K562 (cell line): ENCODE measurements at regions not wholly inside any gene's neighbourhood (a gene's known extent, or its start where the extent isn't known, plus 50 kb on each side); places are given as distances from the start of the nearest gene placed in this dataset.

Experiments used
- ATAC-seq: fragments of 200-7000 bp; cut with Tn5 transposase; 3 replicates; pipeline ENCODE4 v1.9.1; 2020; ENCODE audit warnings: moderate library complexity
- BruUV-seq: library from RNA; stranded (reverse); fragments of 400-500 nt; replicated peaks from 2 replicates; lab custom pipeline; 2021; lab: Mats Ljungman, UMichigan
- CTCF ChIA-PET: fragments of 300-600 bp; formaldehyde crosslinking; extraction: SDS; loops from one replicate; lab custom pipeline; 2021; ENCODE audit warnings: low intra/inter-chr PET ratio; lab: Yijun Ruan, JAX
- POLR2A ChIA-PET: fragments of 300-600, 350-650 bp; sonication (Branson Sonifier 250); formaldehyde crosslinking; extraction: SDS; loops from one replicate; lab custom pipeline; 2021; ENCODE audit warnings: antibody characterized with exemption, inconsistent platforms; lab: Yijun Ruan, JAX
- DNase-seq, 4 experiments: peaks; one replicate each; pipeline versions ENCODE4 v3.0.0 to v3.0.0-alpha.2; 2011 to 2018; ENCODE audit warnings: low spot score in 3 of 4, mixed read lengths in 3 of 4; ENCODE audit errors: extremely low read depth in 1 of 4
- FAIRE-seq: peaks from 2 replicates; lab custom pipeline; 2011; peaks lifted over from hg19 to GRCh38; lab: Jason Lieb, UNC
- H2AFZ ChIP-seq: 2 replicates; pipeline ENCODE4 v1.6.0; 2011; ENCODE audit warnings: low read depth, low read length, control low read depth, inconsistent platforms
- H3K27ac ChIP-seq: fragments of 200-600 bp; 3 replicates; pipeline ENCODE4 v1.8.0; 2011; ENCODE audit warnings: low read depth, mild to moderate bottlenecking, control low read depth, inconsistent platforms, low read length, moderate library complexity, mixed read lengths; ENCODE audit errors: extremely low read depth
- H3K27me3 ChIP-seq, 2 experiments: fragments of 300-600 bp in 1 of 2; 2 replicates in 1 of 2; 3 replicates in 1 of 2; pipeline versions ENCODE4 v1.6.0 to v1.8.0; 2011; ENCODE audit warnings: inconsistent platforms in 2 of 2, low read length in 2 of 2, mild to moderate bottlenecking in 1 of 2, mixed read lengths in 1 of 2, moderate library complexity in 1 of 2; ENCODE audit not compliant: control insufficient read depth in 2 of 2, insufficient read depth in 2 of 2
- H3K36me3 ChIP-seq: fragments of 300-600 bp; 3 replicates; pipeline ENCODE4 v1.8.0; 2011; ENCODE audit warnings: mild to moderate bottlenecking, low read length, inconsistent platforms; ENCODE audit not compliant: control insufficient read depth, insufficient read depth
- H3K4me1 ChIP-seq, 2 experiments: fragments of 200-600 bp in 1 of 2; replicated peaks in 1 of 2; 2 replicates in 1 of 2; 3 replicates in 1 of 2; pipeline versions ENCODE4 v1.5.1 to v1.8.0; 2011; ENCODE audit warnings: inconsistent platforms in 2 of 2, low read length in 2 of 2, mild to moderate bottlenecking in 1 of 2, mixed read lengths in 1 of 2, moderate library complexity in 1 of 2; ENCODE audit not compliant: control insufficient read depth in 2 of 2, insufficient read depth in 2 of 2
- H3K4me2 ChIP-seq: 2 replicates; pipeline ENCODE4 v1.6.1; 2011; ENCODE audit warnings: low read length, control low read depth, inconsistent platforms, mixed read lengths; ENCODE audit not compliant: insufficient read depth
- H3K4me3 ChIP-seq: fragments of 200-600 bp; sonication (generic), shearing (Covaris generic); 2 replicates; pipeline ENCODE4 v1.5.1; 2016; ENCODE audit warnings: control low read depth, inconsistent platforms
- H3K79me2 ChIP-seq: fragments of 200-600 bp; 3 replicates; pipeline ENCODE4 v1.8.0; 2011; ENCODE audit warnings: low read length, inconsistent platforms; ENCODE audit not compliant: control insufficient read depth, insufficient read depth
- H3K9ac ChIP-seq, 2 experiments: 2 replicates each; pipeline versions ENCODE4 v1.6.0 to v1.6.1; 2011; ENCODE audit warnings: low read depth in 2 of 2, low read length in 2 of 2, control low read depth in 1 of 2, inconsistent platforms in 1 of 2, mild to moderate bottlenecking in 1 of 2, mixed read lengths in 1 of 2; ENCODE audit not compliant: insufficient read depth in 1 of 2
- H3K9me1 ChIP-seq: one replicate; pipeline ENCODE4 v1.6.0; 2011; ENCODE audit warnings: inconsistent platforms, mild to moderate bottlenecking, low read length, moderate library complexity; ENCODE audit not compliant: control insufficient read depth, insufficient read depth
- H3K9me3 ChIP-seq: replicated peaks from 2 replicates; pipeline ENCODE4 v1.5.1; 2011; ENCODE audit warnings: low read depth, low read length, inconsistent platforms; ENCODE audit not compliant: control insufficient read depth, insufficient read depth
- H4K20me1 ChIP-seq: replicated peaks from 2 replicates; pipeline ENCODE4 v1.6.1; 2011; ENCODE audit warnings: low read length, inconsistent platforms, mixed read lengths; ENCODE audit not compliant: control insufficient read depth, insufficient read depth
- BHLHE40 ChIP-seq: IDR thresholded peaks from 2 replicates; pipeline ENCODE4 v1.6.1; 2011; ENCODE audit warnings: low read length, improper control_type of control experiment
- DIDO1 ChIP-seq: fragments of 450-650 bp; IDR thresholded peaks from 2 replicates; pipeline ENCODE4 v1.6.1; 2016; ENCODE audit warnings: low read depth, missing biosample characterization, missing genetic modification characterization
- FOSL1 ChIP-seq: fragments of 200-800 bp; sonication (Bioruptor generic); conservative IDR thresholded peaks from 2 replicates; pipeline ENCODE4 v1.6.1; 2016; ENCODE audit warnings: missing genetic modification characterization, missing compliant biosample characterization
- MAX ChIP-seq: sonication (generic); formaldehyde crosslinking; IDR thresholded peaks from 2 replicates; pipeline ENCODE4 v1.9.0; 2022; ENCODE audit warnings: mild to moderate bottlenecking, missing genetic modification reagents
- MAZ ChIP-seq, 2 experiments: fragments of 450-650 bp in 1 of 2; sonication (generic) in 1 of 2; formaldehyde crosslinking; IDR thresholded peaks in 1 of 2; conservative IDR thresholded peaks in 1 of 2; 2 replicates each; pipeline versions ENCODE4 v1.4.0 to v1.5.0; 2020; ENCODE audit warnings: mild to moderate bottlenecking in 1 of 2, missing genetic modification reagents in 1 of 2
- MECOM ChIP-seq: fragments of 250-450 bp; sonication (Bioruptor Pico); IDR thresholded peaks from 2 replicates; pipeline ENCODE4 v1.8.0; 2022; ENCODE audit warnings: inconsistent platforms
- NFYB ChIP-seq: IDR thresholded peaks from 2 replicates; pipeline ENCODE4 v1.6.1; 2011; ENCODE audit warnings: mild to moderate bottlenecking, moderate library complexity; ENCODE audit not compliant: insufficient read length; ENCODE audit errors: extremely low read depth
- PML ChIP-seq: IDR thresholded peaks from 2 replicates; pipeline ENCODE4 v1.6.1; 2012; ENCODE audit warnings: low read length, inconsistent platforms
- PPARD ChIP-seq: fragments of 250-450 bp; sonication (Bioruptor Pico); IDR thresholded peaks from 2 replicates; pipeline ENCODE4 v1.8.0; 2022; ENCODE audit warnings: inconsistent platforms, mild to moderate bottlenecking, moderate library complexity
- RAD21 ChIP-seq, 2 experiments: fragments of 250-450 bp in 1 of 2; fragments of 450-650 bp in 1 of 2; sonication (Bioruptor Pico) in 1 of 2; formaldehyde crosslinking in 1 of 2; IDR thresholded peaks in 1 of 2; conservative IDR thresholded peaks in 1 of 2; 2 replicates each; pipeline versions ENCODE4 v1.4.0 to v1.8.0; 2020 to 2022; ENCODE audit warnings: mild to moderate bottlenecking in 2 of 2, moderate library complexity in 1 of 2
- RBM34 ChIP-seq: fragments of 200-400 bp; formaldehyde crosslinking; IDR thresholded peaks from 2 replicates; pipeline ENCODE4 v1.6.1; 2018; ENCODE audit warnings: low read length, borderline replicate concordance; ENCODE audit not compliant: insufficient read depth
- SETDB1 ChIP-seq: IDR thresholded peaks from one replicate; pipeline ENCODE4 v1.6.1; 2012; ENCODE audit warnings: low read length, control low read depth, inconsistent platforms
- SP2 ChIP-seq: IDR thresholded peaks from 2 replicates; pipeline ENCODE4 v1.6.1; 2011; ENCODE audit warnings: mild to moderate bottlenecking, low read depth, low read length, moderate library complexity; ENCODE audit not compliant: poor library complexity, severe bottlenecking; ENCODE audit errors: extremely low read depth
- THRA ChIP-seq: fragments of 450-650 bp; IDR thresholded peaks from 2 replicates; pipeline ENCODE4 v1.6.1; 2017; ENCODE audit warnings: mild to moderate bottlenecking, moderate library complexity
- WGBS: fragments of 100-300 bp; shearing (Covaris generic); methylation state at CpG from one replicate; pipeline ENCODE4 v1.1.6; 2016; ENCODE audit warnings: low coverage, mixed read lengths; ENCODE audit not compliant: insufficient coverage; ENCODE audit errors: missing lambda C conversion rate; 5-methylcytosine and 5-hydroxymethylcytosine counted together
- in situ Hi-C: fragments of 300-500 bp; cut with MboI; formaldehyde crosslinking; loops from 4 replicates; pipeline ENCODE4 v1.15.0; 2018; ENCODE audit warnings: inconsistent platforms, mixed read lengths
- intact Hi-C: fragments of 100-400 bp; cut with micrococcal nuclease; formaldehyde crosslinking; loops from 2 replicates; pipeline ENCODE4 v1.14.2; 2022
- TF ChIP-seq, protein P1 (sequence below): fragments of 450-650 bp; formaldehyde crosslinking; conservative IDR thresholded peaks from 2 replicates; pipeline ENCODE4 v1.4.0; 2022; ENCODE audit warnings: mild to moderate bottlenecking, missing genetic modification characterization

- Histone ChIP-seq H4K20me1 (no peaks in the 10 kb centered on the region), H3K36me3 (no peaks in the 10 kb centered on the region), H3K9me3 (no peaks in the 10 kb centered on the region), H3K4me1 (no peaks in the 10 kb centered on the region), H3K9me1 (no peaks in the 10 kb centered on the region), H3K27me3 (peaks cover 0 to 5% of the 10 kb centered on the region in 2 experiments; a peak in 1 of 5 replicates), H3K4me3 (no peak overlapping the region), H3K4me2 (no peak overlapping the region), H2AFZ (no peak overlapping the region), H3K79me2 (no peaks in the 10 kb centered on the region), H3K27ac (no peak overlapping the region), H3K9ac (no peak overlapping the region)
- intact Hi-C loops (no loop called here), in situ Hi-C loops (no loop called here)
- ChIA-PET POLR2A (no interaction called here), CTCF (no interaction called here)
- DNase-seq = no peak
- TF ChIP-seq, protein P1, sequence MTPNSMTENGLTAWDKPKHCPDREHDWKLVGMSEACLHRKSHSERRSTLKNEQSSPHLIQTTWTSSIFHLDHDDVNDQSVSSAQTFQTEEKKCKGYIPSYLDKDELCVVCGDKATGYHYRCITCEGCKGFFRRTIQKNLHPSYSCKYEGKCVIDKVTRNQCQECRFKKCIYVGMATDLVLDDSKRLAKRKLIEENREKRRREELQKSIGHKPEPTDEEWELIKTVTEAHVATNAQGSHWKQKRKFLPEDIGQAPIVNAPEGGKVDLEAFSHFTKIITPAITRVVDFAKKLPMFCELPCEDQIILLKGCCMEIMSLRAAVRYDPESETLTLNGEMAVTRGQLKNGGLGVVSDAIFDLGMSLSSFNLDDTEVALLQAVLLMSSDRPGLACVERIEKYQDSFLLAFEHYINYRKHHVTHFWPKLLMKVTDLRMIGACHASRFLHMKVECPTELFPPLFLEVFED (CRISPR knock-in tag) = no peak
- no peak for TF ChIP-seq PML
- TF ChIP-seq BHLHE40 = no peak
- no peak for TF ChIP-seq THRA
- no peak for TF ChIP-seq PPARD (CRISPR knock-in tag)
- no peak for TF ChIP-seq RBM34
- TF ChIP-seq MAX (CRISPR knock-in tag) = no peak
- no peak for TF ChIP-seq NFYB
- no peak for TF ChIP-seq SP2
- TF ChIP-seq RAD21 (CRISPR knock-in tag; conservative IDR thresholded peaks at IDR 0.05 in 1 of 2, IDR thresholded peaks at IDR 0.05 in 1 of 2) = no peak
- no peak for TF ChIP-seq MECOM (CRISPR knock-in tag)
- no peak for TF ChIP-seq DIDO1 (tag)
- TF ChIP-seq SETDB1 = no peak
- TF ChIP-seq FOSL1 = no peak
- no peak for TF ChIP-seq MAZ (CRISPR knock-in tag; conservative IDR thresholded peaks at IDR 0.05 in 1 of 2, IDR thresholded peaks at IDR 0.05 in 1 of 2)
- BruUV-seq = no TSS peak
- FAIRE-seq = no peak
- WGBS = 8% methylated on average over 2 of the region's 3 CpGs
- no peak for ATAC-seq
Measured at GRCh38 chr9:87233431-87233830, 264.2 kb upstream of the DAPK1 start.
